IMR-90 (cell line): ENCODE measurements at regions not wholly inside any gene's neighbourhood (a gene's known extent, or its start where the extent isn't known, plus 50 kb on each side); places are given as distances from the start of the nearest gene placed in this dataset.
"Not testable (repeated sequence)": the region's sequence is repeated elsewhere in the genome, so short reads cannot be mapped to it uniquely, and the experiment has no call there.

Experiments used
- ATAC-seq: fragments of 200-7000 bp; cut with Tn5 transposase; 2 replicates; pipeline ENCODE4 v1.9.1; 2020; ENCODE audit warnings: low read depth, mild to moderate bottlenecking, moderate library complexity
- BruUV-seq: library from RNA; stranded (reverse); fragments of 400-500 nt; replicated peaks from 2 replicates; lab custom pipeline; 2021; lab: Mats Ljungman, UMichigan
- CTCF ChIA-PET: fragments of 300-600 bp; formaldehyde crosslinking; extraction: SDS; loops from one replicate; lab custom pipeline; 2021; ENCODE audit warnings: antibody characterized with exemption; lab: Yijun Ruan, JAX
- POLR2A ChIA-PET: fragments of 300-600 bp; sonication (Branson Sonifier 250); formaldehyde crosslinking; loops from one replicate; lab custom pipeline; 2022; ENCODE audit warnings: antibody characterized with exemption; ENCODE audit not compliant: unreplicated experiment; lab: Charles Lee
- DNase-seq: peaks from one replicate; pipeline ENCODE4 v3.0.0; 2013
- H2AFZ ChIP-seq: replicated peaks from 2 replicates; pipeline ENCODE3; 2013; ENCODE audit warnings: low read length, mild to moderate bottlenecking; ENCODE audit not compliant: poor library complexity
- H2AK5ac ChIP-seq: 2 replicates; pipeline ENCODE4 v1.6.1; 2013; ENCODE audit warnings: low read depth, low read length, inconsistent platforms
- H2AK9ac ChIP-seq: replicated peaks from 2 replicates; pipeline ENCODE3; 2013; ENCODE audit warnings: mild to moderate bottlenecking, low read depth, low read length, moderate library complexity; ENCODE audit not compliant: poor library complexity
- H2BK120ac ChIP-seq: 2 replicates; pipeline ENCODE4 v1.6.1; 2013; ENCODE audit warnings: low read depth, low read length, inconsistent platforms
- H2BK15ac ChIP-seq: 3 replicates; pipeline ENCODE4 v1.6.1; 2013; ENCODE audit warnings: low read depth, low read length, inconsistent platforms
- H2BK20ac ChIP-seq: 2 replicates; pipeline ENCODE4 v1.6.1; 2013; ENCODE audit warnings: low read depth, mild to moderate bottlenecking, inconsistent platforms, low read length, moderate library complexity
- H2BK5ac ChIP-seq: 2 replicates; pipeline ENCODE4 v1.6.1; 2013; ENCODE audit warnings: mild to moderate bottlenecking, low read depth, low read length, inconsistent platforms; ENCODE audit not compliant: poor library complexity, severe bottlenecking
- H3K14ac ChIP-seq: replicated peaks from 2 replicates; pipeline ENCODE4 v1.6.1; 2013; ENCODE audit warnings: low read depth, low read length, inconsistent platforms
- H3K18ac ChIP-seq: 2 replicates; pipeline ENCODE4 v1.6.1; 2013; ENCODE audit warnings: low read depth, low read length, control low read depth
- H3K23ac ChIP-seq: 2 replicates; pipeline ENCODE4 v1.6.1; 2013; ENCODE audit warnings: low read depth, low read length, inconsistent platforms
- H3K27ac ChIP-seq: 2 replicates; pipeline ENCODE4 v1.5.1; 2013; ENCODE audit warnings: mild to moderate bottlenecking, control low read depth, low read length; ENCODE audit not compliant: insufficient read depth
- H3K27me3 ChIP-seq: 2 replicates; pipeline ENCODE4 v1.6.1; 2013; ENCODE audit warnings: low read length; ENCODE audit not compliant: control insufficient read depth, insufficient read depth
- H3K36me3 ChIP-seq: 2 replicates; pipeline ENCODE4 v1.6.1; 2013; ENCODE audit warnings: low read length, mixed read lengths; ENCODE audit not compliant: control insufficient read depth, insufficient read depth
- H3K4ac ChIP-seq: 2 replicates; pipeline ENCODE4 v1.6.1; 2013; ENCODE audit warnings: low read depth, low read length, inconsistent platforms
- H3K4me1 ChIP-seq: 2 replicates; pipeline ENCODE4 v1.6.1; 2013; ENCODE audit warnings: low read length, mixed read lengths; ENCODE audit not compliant: control insufficient read depth, insufficient read depth
- H3K4me2 ChIP-seq: 2 replicates; pipeline ENCODE4 v1.6.1; 2013; ENCODE audit warnings: low read depth, mild to moderate bottlenecking, control low read depth, low read length, moderate library complexity
- H3K4me3 ChIP-seq: 2 replicates; pipeline ENCODE4 v1.5.1; 2013; ENCODE audit warnings: low read depth, mild to moderate bottlenecking, control low read depth, low read length, moderate library complexity; ENCODE audit not compliant: insufficient read depth
- H3K56ac ChIP-seq: 2 replicates; pipeline ENCODE4 v1.6.1; 2013; ENCODE audit warnings: low read length, inconsistent platforms; ENCODE audit not compliant: insufficient read depth; ENCODE audit errors: extremely low read depth
- H3K79me1 ChIP-seq, 2 experiments: 2 replicates each; pipeline ENCODE4 v1.6.1; 2013; ENCODE audit warnings: low read length in 2 of 2, inconsistent platforms in 1 of 2, low read depth in 1 of 2
- H3K9ac ChIP-seq: 2 replicates; pipeline ENCODE4 v1.6.1; 2013; ENCODE audit warnings: low read depth, low read length, control low read depth
- H3K9me1 ChIP-seq: 2 replicates; pipeline ENCODE4 v1.6.1; 2013; ENCODE audit warnings: low read length, inconsistent platforms; ENCODE audit not compliant: insufficient read depth
- H3K9me3 ChIP-seq: 2 replicates; pipeline ENCODE4 v1.6.1; 2013; ENCODE audit warnings: low read length; ENCODE audit not compliant: control insufficient read depth, insufficient read depth
- H4K20me1 ChIP-seq: 2 replicates; pipeline ENCODE4 v1.6.1; 2013; ENCODE audit warnings: low read length, inconsistent platforms; ENCODE audit not compliant: insufficient read depth
- H4K5ac ChIP-seq: 2 replicates; pipeline ENCODE4 v1.6.1; 2013; ENCODE audit warnings: mild to moderate bottlenecking, low read depth, low read length, control low read depth
- H4K8ac ChIP-seq, 2 experiments: 2 replicates each; pipeline ENCODE4 v1.6.1; 2013; ENCODE audit warnings: low read depth in 2 of 2, low read length in 2 of 2, control low read depth in 1 of 2, inconsistent platforms in 1 of 2
- H4K91ac ChIP-seq: 2 replicates; pipeline ENCODE4 v1.6.1; 2013; ENCODE audit warnings: low read depth, low read length, inconsistent platforms; ENCODE audit not compliant: insufficient read depth
- FOS ChIP-seq: fragments of 150-350 bp; IDR thresholded peaks from 2 replicates; pipeline ENCODE4 v1.6.1; 2016; ENCODE audit warnings: low read depth, low read length
- SMC3 ChIP-seq: fragments of 150-350 bp; IDR thresholded peaks from 2 replicates; pipeline ENCODE4 v1.6.1; 2016; ENCODE audit warnings: low read depth, mild to moderate bottlenecking, antibody characterized with exemption, low read length, moderate library complexity
- WGBS, 2 experiments: methylation state at CpG; one replicate each; pipeline versions ENCODE4 v1.1.5 to v1.1.7; 2013; ENCODE audit warnings: missing lambda C conversion rate in 2 of 2; ENCODE audit not compliant: insufficient read length in 1 of 2; ENCODE audit errors: extremely low coverage in 2 of 2; 5-methylcytosine and 5-hydroxymethylcytosine counted together
- dilution Hi-C: fragments of 300-500 bp; cut with HindIII; formaldehyde crosslinking; loops from one replicate; pipeline ENCODE4 v1.14.3; 2018; ENCODE audit warnings: low sequenced_read_pairs; ENCODE audit not compliant: unreplicated experiment
- in situ Hi-C: fragments of 300-500 bp; cut with MboI; formaldehyde crosslinking; loops from 3 replicates; pipeline ENCODE4 v1.14.3; 2019; ENCODE audit warnings: low sequenced_read_pairs, inconsistent platforms, mixed read lengths
- intact Hi-C: fragments of 100-400 bp; cut with micrococcal nuclease; formaldehyde crosslinking; loops from 2 replicates; pipeline ENCODE4 v1.10.0; 2022

DNA sequence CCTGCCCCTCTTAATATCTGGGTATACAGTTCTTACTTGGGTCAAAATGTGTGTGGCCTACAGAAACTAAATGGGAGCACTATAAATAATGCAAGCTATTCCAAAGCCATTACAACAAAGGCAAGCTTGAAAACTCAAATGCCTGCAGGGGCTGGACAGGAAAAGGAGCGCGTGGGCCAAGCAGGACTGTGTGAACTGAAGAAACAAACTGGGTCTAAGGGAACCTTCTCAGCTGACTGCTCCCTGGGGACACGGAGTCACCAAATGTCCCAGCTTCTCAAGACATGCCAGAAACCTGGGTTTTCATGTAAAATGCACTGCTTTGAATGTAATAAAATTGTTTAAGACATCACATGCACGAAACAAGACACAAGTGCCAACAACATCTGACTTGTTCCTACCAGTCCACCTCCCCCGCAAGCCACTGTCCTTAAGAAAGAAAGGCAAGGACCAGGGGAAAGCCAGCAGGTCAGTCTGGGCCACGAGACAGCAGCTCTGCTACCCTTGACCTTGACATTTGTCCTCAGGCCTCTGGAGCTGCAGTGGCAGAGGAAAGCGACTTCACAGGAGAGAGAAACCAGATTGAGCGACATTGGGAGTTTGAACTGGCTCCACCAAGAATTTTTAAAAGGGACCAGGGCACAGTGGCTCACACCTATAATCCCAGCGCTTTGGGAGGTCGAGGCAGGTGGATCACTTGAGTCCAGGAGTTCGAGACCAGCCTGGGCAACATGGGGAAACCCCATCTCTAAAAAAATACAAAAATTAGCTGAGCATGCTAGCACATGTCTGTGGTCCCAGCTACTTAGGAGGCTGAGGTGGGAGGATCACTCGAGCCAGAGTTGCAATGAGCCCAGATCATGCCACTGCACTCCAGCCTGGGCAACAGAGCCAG lies 89.7 kb upstream of the SH3BP4 start (continued):
- no peak for TF ChIP-seq SMC3
- no peak for TF ChIP-seq FOS

DNA sequence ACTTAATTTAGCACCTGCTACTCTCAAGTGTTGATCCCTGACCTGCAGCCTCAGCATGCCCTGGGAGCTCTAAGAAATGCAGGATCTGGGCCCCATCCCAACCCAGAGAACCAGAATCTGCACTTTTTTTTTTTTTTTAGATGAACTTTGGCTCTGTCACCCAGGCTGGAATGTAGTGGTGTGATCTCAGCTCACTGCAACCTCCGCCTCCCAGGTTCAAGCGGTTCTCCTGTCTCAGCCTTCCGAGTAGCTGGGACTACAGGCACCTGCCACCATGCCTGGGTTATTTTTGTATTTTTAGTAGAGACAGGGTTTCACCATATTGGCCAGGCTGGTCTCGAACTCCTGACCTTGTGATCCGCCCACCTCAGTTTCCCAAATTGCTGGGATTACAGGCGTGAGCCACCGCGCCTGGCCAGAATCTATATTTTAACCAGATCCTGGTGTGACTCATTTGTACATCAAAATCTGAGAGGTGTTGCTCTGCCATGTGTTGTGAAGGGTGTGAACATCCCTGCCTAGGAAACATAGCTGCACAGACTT lies 92.4 kb upstream of the SH3BP4 start:
- H3K9me3 ChIP-seq, H3K9me1 ChIP-seq, in situ Hi-C loops, H3K4me2 ChIP-seq, DNase-seq, H4K91ac ChIP-seq, H4K8ac ChIP-seq, intact Hi-C loops, H3K9ac ChIP-seq, H3K36me3 ChIP-seq, ATAC-seq, H3K4me3 ChIP-seq, H3K14ac ChIP-seq, BruUV-seq, dilution Hi-C loops, H4K5ac ChIP-seq, H2BK120ac ChIP-seq, H2AFZ ChIP-seq, H3K79me1 ChIP-seq, H2BK5ac ChIP-seq, H2AK5ac ChIP-seq, H4K20me1 ChIP-seq, H3K56ac ChIP-seq, H2BK15ac ChIP-seq, H2BK20ac ChIP-seq, H3K23ac ChIP-seq, H3K18ac ChIP-seq, H3K27me3 ChIP-seq, H2AK9ac ChIP-seq, H3K27ac ChIP-seq, POLR2A ChIA-PET: not testable (repeated sequence)
- WGBS, 2 experiments = no CpG with 5 or more reads among the region's 8 CpGs
- H3K4me1 ChIP-seq = peaks cover 14% of the 10 kb centered on the region
- CTCF ChIA-PET = interaction anchor here (0.6 kb wide), 1 partner anchor 97 kb away, joined by 5 read pairs; no protein-coding TSS in a partner anchor
- H3K4ac ChIP-seq = 0 out of 2 replicates have a peak overlapping the region, but pooled peaks have one; percentile 4
